CD4-positive, alpha-beta memory T cell (primary cell): ENCODE measurements at regions not wholly inside any gene's neighbourhood (a gene's known extent, or its start where the extent isn't known, plus 50 kb on each side); places are given as distances from the start of the nearest gene placed in this dataset.

Source experiments
- CTCF ChIA-PET: fragments of 350-600 bp; sonication (Branson Sonifier 250); formaldehyde crosslinking; loops from one replicate; lab custom pipeline; 2021; ENCODE audit warnings: inconsistent platforms; ENCODE audit not compliant: partially characterized antibody; lab: Charles Lee
- POLR2A ChIA-PET: fragments of 350-600 bp; sonication (Branson Sonifier 250); formaldehyde crosslinking; loops from one replicate; lab custom pipeline; 2021; ENCODE audit not compliant: partially characterized antibody; lab: Charles Lee
- DNase-seq, 5 donors: peaks; one replicate each; pipeline versions ENCODE4 v3.0.0 to v3.0.0-alpha.2; 2020 to 2022; ENCODE audit warnings: mixed read lengths in 1 of 5
- H3K27ac ChIP-seq: one replicate; pipeline ENCODE4 v1.7.0; 2013; ENCODE audit warnings: low read depth, low read length
- H3K27me3 ChIP-seq: 2 replicates; pipeline ENCODE4 v1.7.0; 2013; ENCODE audit warnings: mild to moderate bottlenecking, low read length, moderate library complexity; ENCODE audit not compliant: insufficient read depth
- H3K36me3 ChIP-seq: 2 replicates; pipeline ENCODE4 v1.7.0; 2013; ENCODE audit warnings: mild to moderate bottlenecking, low read length, moderate library complexity; ENCODE audit not compliant: insufficient read depth
- H3K4me1 ChIP-seq: 2 replicates; pipeline ENCODE4 v1.7.0; 2013; ENCODE audit warnings: mild to moderate bottlenecking, low read length, moderate library complexity; ENCODE audit not compliant: insufficient read depth
- H3K4me3 ChIP-seq, 2 donors: one replicate each; pipeline ENCODE4 v1.7.0; 2013; ENCODE audit warnings: low read length in 2 of 2, mild to moderate bottlenecking in 1 of 2
- H3K9me3 ChIP-seq, 2 donors: one replicate each; pipeline ENCODE4 v1.7.0; 2013; ENCODE audit warnings: low read length in 2 of 2, control low read depth in 1 of 2; ENCODE audit not compliant: control insufficient read depth in 1 of 2
- H3K27ac Mint-ChIP-seq, 7 donors: one replicate each; pipeline ENCODE4 v1.8.0; 2020 to 2021; ENCODE audit warnings: mixed read lengths in 7 of 7, mild to moderate bottlenecking in 6 of 7, inconsistent platforms in 3 of 7, moderate library complexity in 3 of 7
- H3K27me3 Mint-ChIP-seq, 2 donors: one replicate each; pipeline ENCODE4 v1.8.0; 2020 to 2021; ENCODE audit warnings: mixed read lengths in 2 of 2
- H3K36me3 Mint-ChIP-seq, 2 donors: one replicate each; pipeline ENCODE4 v1.8.0; 2020 to 2021; ENCODE audit warnings: mixed read lengths in 2 of 2, inconsistent platforms in 1 of 2, mild to moderate bottlenecking in 1 of 2
- H3K4me1 Mint-ChIP-seq, 4 donors: one replicate each; pipeline ENCODE4 v1.8.0; 2020 to 2021; ENCODE audit warnings: mixed read lengths in 4 of 4, mild to moderate bottlenecking in 1 of 4
- H3K4me3 Mint-ChIP-seq, 8 donors: one replicate each; pipeline ENCODE4 v1.8.0; 2020 to 2021; ENCODE audit warnings: mixed read lengths in 8 of 8, mild to moderate bottlenecking in 7 of 8, moderate library complexity in 6 of 8, inconsistent platforms in 3 of 8
- H3K9me3 Mint-ChIP-seq, 8 donors: one replicate each; pipeline ENCODE4 v1.8.0; 2020 to 2021; ENCODE audit warnings: mixed read lengths in 8 of 8, mild to moderate bottlenecking in 5 of 8, inconsistent platforms in 3 of 8, moderate library complexity in 1 of 8
- intact Hi-C: fragments of 100-400 bp; cut with micrococcal nuclease; formaldehyde crosslinking; loops from one replicate; pipeline ENCODE4 v1.15.1; 2023

- Histone ChIP-seq H3K27me3 (no peaks in the 10 kb centered on the region), H3K36me3 (no peaks in the 10 kb centered on the region), H3K4me3 (no peak overlapping the region), H3K27ac (no peak overlapping the region), H3K9me3 (no peaks in the 10 kb centered on the region), H3K4me1 (no peaks in the 10 kb centered on the region)
- intact Hi-C loops = no loop called here
- H3K36me3 Mint-ChIP-seq = no peaks in the 10 kb centered on the region
- no peaks in the 10 kb centered on the region for H3K27me3 Mint-ChIP-seq
- no peak for DNase-seq
- ChIA-PET POLR2A (no interaction called here), CTCF (no interaction called here)
- H3K4me1 Mint-ChIP-seq = no peaks in the 10 kb centered on the region
- H3K9me3 Mint-ChIP-seq = peaks cover 2 to 12% (median 7%) of the 10 kb centered on the region in 8 donors
- H3K27ac Mint-ChIP-seq = no peak overlapping the region
- no peak overlapping the region for H3K4me3 Mint-ChIP-seq
These were observed 1346.4 kb upstream of the SEL1L start for GRCh38 chr14:82879949-82880535.

- CTCF ChIA-PET = no interaction called here
- H3K9me3 ChIP-seq = no peaks in the 10 kb centered on the region
- H3K4me1 ChIP-seq = no peaks in the 10 kb centered on the region
- no peak overlapping the region for H3K4me3 ChIP-seq
- H3K4me3 Mint-ChIP-seq = no peak overlapping the region
- no peak for DNase-seq
- H3K27ac Mint-ChIP-seq = no peak overlapping the region
- H3K36me3 ChIP-seq = no peaks in the 10 kb centered on the region
- H3K27ac ChIP-seq = no peak overlapping the region
- intact Hi-C loops = no loop called here
- H3K9me3 Mint-ChIP-seq = peaks cover 5 to 32% (median 21%) of the 10 kb centered on the region in 8 donors
- H3K27me3 Mint-ChIP-seq = no peaks in the 10 kb centered on the region
- H3K36me3 Mint-ChIP-seq = no peaks in the 10 kb centered on the region
- POLR2A ChIA-PET = no interaction called here
- no peaks in the 10 kb centered on the region for H3K4me1 Mint-ChIP-seq
- no peaks in the 10 kb centered on the region for H3K27me3 ChIP-seq
These were observed 1353.0 kb upstream of the SEL1L start for GRCh38 chr14:82886670-82887069.

- Mint-ChIP-seq H3K27ac (no peak overlapping the region), H3K9me3 (peaks cover 5 to 38% (median 19%) of the 10 kb centered on the region in 8 donors), H3K4me3 (no peak overlapping the region), H3K4me1 (no peaks in the 10 kb centered on the region), H3K36me3 (no peaks in the 10 kb centered on the region), H3K27me3 (no peaks in the 10 kb centered on the region)
- ChIA-PET POLR2A (no interaction called here), CTCF (no interaction called here)
- DNase-seq = no peak
- Histone ChIP-seq H3K27me3 (no peaks in the 10 kb centered on the region), H3K27ac (no peak overlapping the region), H3K4me3 (no peak overlapping the region), H3K36me3 (no peaks in the 10 kb centered on the region), H3K9me3 (no peaks in the 10 kb centered on the region), H3K4me1 (no peaks in the 10 kb centered on the region)
- intact Hi-C loops = no loop called here
These were observed 1356.0 kb upstream of the SEL1L start for GRCh38 chr14:82889701-82890100.

- no peaks in the 10 kb centered on the region for H3K27me3 ChIP-seq
- no peak overlapping the region for H3K27ac Mint-ChIP-seq
- no peaks in the 10 kb centered on the region for H3K36me3 Mint-ChIP-seq
- ChIA-PET POLR2A (no interaction called here), CTCF (no interaction called here)
- no peaks in the 10 kb centered on the region for H3K36me3 ChIP-seq
- no peak overlapping the region for H3K27ac ChIP-seq
- intact Hi-C loops = no loop called here
- DNase-seq = no peak
- no peak overlapping the region for H3K4me3 Mint-ChIP-seq
- H3K4me3 ChIP-seq = no peak overlapping the region
- no peaks in the 10 kb centered on the region for H3K4me1 ChIP-seq
- peaks cover 0 to 17% (median 11%) of the 10 kb centered on the region in 8 donors for H3K9me3 Mint-ChIP-seq
- no peaks in the 10 kb centered on the region for H3K4me1 Mint-ChIP-seq
- H3K9me3 ChIP-seq = no peaks in the 10 kb centered on the region
- H3K27me3 Mint-ChIP-seq = no peaks in the 10 kb centered on the region
These were observed 1362.8 kb upstream of the SEL1L start for GRCh38 chr14:82896476-82896875.

GRCh38 chr14:82897469-82898308 lies 1364.0 kb upstream of the SEL1L start:
- Mint-ChIP-seq H3K36me3 (no peaks in the 10 kb centered on the region), H3K27ac (no peak overlapping the region), H3K27me3 (no peaks in the 10 kb centered on the region), H3K4me1 (no peaks in the 10 kb centered on the region), H3K4me3 (no peak overlapping the region), H3K9me3 (peaks cover 0 to 11% (median 7%) of the 10 kb centered on the region in 8 donors)
- no peak overlapping the region for H3K4me3 ChIP-seq
- no peak for DNase-seq
- H3K4me1 ChIP-seq = no peaks in the 10 kb centered on the region
- H3K27me3 ChIP-seq = no peaks in the 10 kb centered on the region
- CTCF ChIA-PET = no interaction called here
- no peaks in the 10 kb centered on the region for H3K36me3 ChIP-seq
- no peak overlapping the region for H3K27ac ChIP-seq
- no peaks in the 10 kb centered on the region for H3K9me3 ChIP-seq
- POLR2A ChIA-PET = no interaction called here
- intact Hi-C loops = no loop called here

- Mint-ChIP-seq H3K27me3 (no peaks in the 10 kb centered on the region), H3K36me3 (no peaks in the 10 kb centered on the region), H3K4me1 (no peaks in the 10 kb centered on the region), H3K4me3 (no peak overlapping the region), H3K9me3 (peaks cover 2 to 38% (median 20%) of the 10 kb centered on the region in 8 donors), H3K27ac (no peak overlapping the region)
- no peaks in the 10 kb centered on the region for H3K36me3 ChIP-seq
- no peak for DNase-seq
- CTCF ChIA-PET = no interaction called here
- intact Hi-C loops = no loop called here
- H3K4me3 ChIP-seq = no peak overlapping the region
- POLR2A ChIA-PET = no interaction called here
- H3K27me3 ChIP-seq = no peaks in the 10 kb centered on the region
- H3K9me3 ChIP-seq = no peaks in the 10 kb centered on the region
- H3K4me1 ChIP-seq = no peaks in the 10 kb centered on the region
- H3K27ac ChIP-seq = no peak overlapping the region
These were observed 1372.1 kb upstream of the SEL1L start for GRCh38 chr14:82905762-82906161.

- no peaks in the 10 kb centered on the region for H3K9me3 ChIP-seq
- Mint-ChIP-seq H3K27ac (no peak overlapping the region), H3K9me3 (peaks cover 5 to 22% (median 17%) of the 10 kb centered on the region in 8 donors), H3K4me1 (no peaks in the 10 kb centered on the region), H3K36me3 (no peaks in the 10 kb centered on the region), H3K4me3 (no peak overlapping the region), H3K27me3 (no peaks in the 10 kb centered on the region)
- H3K27me3 ChIP-seq = no peaks in the 10 kb centered on the region
- DNase-seq = no peak
- intact Hi-C loops = no loop called here
- no peaks in the 10 kb centered on the region for H3K4me1 ChIP-seq
- H3K36me3 ChIP-seq = no peaks in the 10 kb centered on the region
- ChIA-PET POLR2A (no interaction called here), CTCF (no interaction called here)
- no peak overlapping the region for H3K4me3 ChIP-seq
- no peak overlapping the region for H3K27ac ChIP-seq
These were observed 1378.3 kb upstream of the SEL1L start for GRCh38 chr14:82911930-82912329.
